ENCODE measurements at regions not wholly inside any gene's neighbourhood (a gene's known extent, or its start where the extent isn't known, plus 50 kb on each side); places are given as distances from the start of the nearest gene placed in this dataset.

DNA sequence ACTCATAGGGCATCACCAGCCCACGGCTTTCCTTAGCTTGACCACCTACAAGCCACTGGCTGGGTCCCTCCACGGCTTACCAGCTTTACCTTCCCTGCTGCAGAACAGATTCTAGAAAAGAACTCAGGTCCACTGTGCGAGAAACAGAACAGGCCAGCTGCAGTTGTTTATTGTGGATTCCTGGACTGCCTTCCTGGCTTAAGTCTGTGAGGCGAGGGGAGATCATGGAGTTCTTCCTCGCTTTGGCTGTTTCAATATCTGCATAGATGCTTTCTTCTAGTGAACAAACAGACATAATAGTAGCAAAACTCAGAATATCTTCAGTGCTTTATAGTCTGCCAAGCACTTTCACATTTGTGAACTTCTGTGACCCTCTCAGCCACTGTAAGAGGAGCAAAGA lies 162.9 kb upstream of the HABP2 start:
- DNase-seq, result no peak
- intact Hi-C loops (cut with micrococcal nuclease), result loop anchor here (10.0 kb wide), 3 partner anchors 265 to 825 kb away; no protein-coding TSS in a partner anchor
- TF ChIP-seq, protein P1, sequence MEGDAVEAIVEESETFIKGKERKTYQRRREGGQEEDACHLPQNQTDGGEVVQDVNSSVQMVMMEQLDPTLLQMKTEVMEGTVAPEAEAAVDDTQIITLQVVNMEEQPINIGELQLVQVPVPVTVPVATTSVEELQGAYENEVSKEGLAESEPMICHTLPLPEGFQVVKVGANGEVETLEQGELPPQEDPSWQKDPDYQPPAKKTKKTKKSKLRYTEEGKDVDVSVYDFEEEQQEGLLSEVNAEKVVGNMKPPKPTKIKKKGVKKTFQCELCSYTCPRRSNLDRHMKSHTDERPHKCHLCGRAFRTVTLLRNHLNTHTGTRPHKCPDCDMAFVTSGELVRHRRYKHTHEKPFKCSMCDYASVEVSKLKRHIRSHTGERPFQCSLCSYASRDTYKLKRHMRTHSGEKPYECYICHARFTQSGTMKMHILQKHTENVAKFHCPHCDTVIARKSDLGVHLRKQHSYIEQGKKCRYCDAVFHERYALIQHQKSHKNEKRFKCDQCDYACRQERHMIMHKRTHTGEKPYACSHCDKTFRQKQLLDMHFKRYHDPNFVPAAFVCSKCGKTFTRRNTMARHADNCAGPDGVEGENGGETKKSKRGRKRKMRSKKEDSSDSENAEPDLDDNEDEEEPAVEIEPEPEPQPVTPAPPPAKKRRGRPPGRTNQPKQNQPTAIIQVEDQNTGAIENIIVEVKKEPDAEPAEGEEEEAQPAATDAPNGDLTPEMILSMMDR (IDR thresholded peaks at IDR 0.05; ENCODE audit: borderline replicate concordance), result no peak
- H3K27me3 ChIP-seq (ENCODE audit: low read depth), result peaks cover 41% of the 10 kb centered on the region
- peaks cover 6% of the 10 kb centered on the region for H3K4me1 ChIP-seq
- no peak overlapping the region for H3K27ac ChIP-seq (replicated peaks)
- no peaks in the 10 kb centered on the region for H3K36me3 ChIP-seq
- no peak overlapping the region for H3K4me3 ChIP-seq
- H3K9me3 ChIP-seq (replicated peaks), result no peaks in the 10 kb centered on the region

DNA sequence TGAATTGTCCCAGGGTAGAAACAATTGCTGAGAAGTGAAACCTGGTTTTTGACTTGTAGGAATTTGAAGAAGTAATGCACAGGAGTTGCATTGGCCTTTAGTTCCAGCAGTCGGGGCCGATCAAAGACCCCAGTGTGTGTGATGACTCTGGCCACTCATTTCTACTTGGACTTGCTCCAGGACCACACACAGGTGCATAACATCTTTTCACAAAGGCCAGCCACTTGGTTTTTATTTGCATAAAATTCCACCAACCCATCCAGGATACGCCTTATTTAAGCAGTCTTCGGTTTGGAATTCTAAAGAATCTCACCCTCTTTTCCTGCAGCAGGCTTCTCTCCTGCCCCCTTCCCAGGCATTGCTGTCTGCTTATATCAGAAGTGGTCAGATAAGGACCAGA lies 162.0 kb upstream of the HABP2 start:
- H3K4me1 ChIP-seq, result no peaks in the 10 kb centered on the region
- H3K9me3 ChIP-seq (replicated peaks), result no peaks in the 10 kb centered on the region
- H3K27ac ChIP-seq (replicated peaks), result no peak overlapping the region
- TF ChIP-seq, protein P1 (IDR thresholded peaks at IDR 0.05; ENCODE audit: borderline replicate concordance), result no peak
- peaks cover 41% of the 10 kb centered on the region for H3K27me3 ChIP-seq (ENCODE audit: low read depth)
- intact Hi-C loops (cut with micrococcal nuclease), result no loop called here
- H3K4me3 ChIP-seq, result no peak overlapping the region
- DNase-seq, result no peak
- no peaks in the 10 kb centered on the region for H3K36me3 ChIP-seq

DNA sequence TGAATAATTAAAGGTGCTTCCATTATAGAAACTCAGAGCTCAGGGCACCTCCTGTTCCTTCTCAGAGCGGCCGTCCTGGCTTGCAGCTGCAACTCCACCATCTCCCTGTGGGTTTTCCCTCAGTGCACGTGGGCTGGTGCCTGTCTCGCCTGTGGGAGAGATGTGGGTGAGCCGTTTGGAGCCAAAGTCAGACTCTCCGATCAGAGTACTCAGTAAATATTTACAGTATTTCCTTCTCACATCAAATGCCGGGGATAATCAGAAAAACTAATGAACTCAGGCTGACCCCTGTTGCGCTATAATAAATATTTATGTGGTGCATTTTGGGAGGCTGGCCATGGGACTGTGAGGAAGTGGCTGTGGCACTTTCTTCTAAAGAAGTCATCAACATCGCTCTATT lies 155.8 kb upstream of the HABP2 start:
- TF ChIP-seq, protein P1 (IDR thresholded peaks at IDR 0.05; ENCODE audit: borderline replicate concordance), result no peak
- H3K4me3 ChIP-seq, result no peak overlapping the region
- no peak overlapping the region for H3K27ac ChIP-seq (replicated peaks)
- H3K4me1 ChIP-seq, result no peaks in the 10 kb centered on the region
- intact Hi-C loops (cut with micrococcal nuclease), result no loop called here
- no peak for DNase-seq
- peaks cover 21% of the 10 kb centered on the region for H3K27me3 ChIP-seq (ENCODE audit: low read depth)
- no peaks in the 10 kb centered on the region for H3K36me3 ChIP-seq
- peaks cover 7% of the 10 kb centered on the region for H3K9me3 ChIP-seq (replicated peaks)

DNA sequence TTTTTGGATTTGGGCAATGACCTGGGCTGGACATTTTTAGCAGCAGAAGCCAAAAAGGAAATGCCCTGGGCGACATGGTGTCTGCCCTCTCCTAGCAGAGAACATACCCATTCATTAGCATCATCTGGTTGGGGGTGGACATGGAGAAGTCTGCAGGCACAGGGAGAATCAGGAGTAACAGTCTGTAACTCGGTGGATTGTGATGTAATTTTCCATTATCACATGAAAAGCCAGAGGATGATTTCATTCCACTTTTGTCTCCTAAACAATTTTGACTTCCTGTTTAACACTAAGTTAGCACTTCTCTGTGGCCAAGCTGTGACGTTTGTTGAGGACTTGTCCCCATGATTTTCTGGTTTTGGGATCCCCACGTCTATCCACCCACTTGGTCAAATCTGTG lies 153.8 kb upstream of the HABP2 start:
- H3K27ac ChIP-seq (replicated peaks), result no peak overlapping the region
- no peaks in the 10 kb centered on the region for H3K4me1 ChIP-seq
- intact Hi-C loops (cut with micrococcal nuclease), result no loop called here
- DNase-seq, result no peak
- H3K36me3 ChIP-seq, result no peaks in the 10 kb centered on the region
- peaks cover 7% of the 10 kb centered on the region for H3K9me3 ChIP-seq (replicated peaks)
- TF ChIP-seq, protein P1 (IDR thresholded peaks at IDR 0.05; ENCODE audit: borderline replicate concordance), result no peak
- no peak overlapping the region for H3K4me3 ChIP-seq
- peaks cover 22% of the 10 kb centered on the region for H3K27me3 ChIP-seq (ENCODE audit: low read depth)

DNA sequence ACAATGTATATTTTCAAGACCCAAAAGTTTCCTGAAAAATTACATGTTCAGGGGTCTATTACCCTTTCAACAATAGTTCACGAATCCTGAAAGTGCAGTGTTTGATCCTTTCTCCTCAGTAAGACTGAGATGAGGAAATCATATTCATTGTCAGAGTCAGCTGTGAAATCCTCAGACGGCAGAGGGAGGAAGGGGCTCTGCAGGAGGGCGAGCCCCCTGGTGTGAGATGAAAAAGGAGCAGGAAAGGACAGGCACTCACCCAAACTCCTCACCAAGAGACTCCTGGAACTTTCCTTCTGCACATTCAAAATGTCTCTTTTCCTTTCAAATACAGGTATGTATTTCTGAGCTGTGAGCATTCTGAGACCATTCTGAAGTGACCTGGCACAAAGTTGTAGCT lies 150.3 kb upstream of the HABP2 start:
- Histone ChIP-seq H3K4me3 (no peak overlapping the region), H3K4me1 (no peaks in the 10 kb centered on the region), H3K27me3 (ENCODE audit: low read depth) (peaks cover 36% of the 10 kb centered on the region), H3K9me3 (replicated peaks) (peaks cover 7% of the 10 kb centered on the region), H3K27ac (replicated peaks) (no peak overlapping the region), H3K36me3 (no peaks in the 10 kb centered on the region)
- intact Hi-C loops (cut with micrococcal nuclease), result no loop called here
- TF ChIP-seq, protein P1 (IDR thresholded peaks at IDR 0.05; ENCODE audit: borderline replicate concordance), result no peak
- DNase-seq, result no peak

DNA sequence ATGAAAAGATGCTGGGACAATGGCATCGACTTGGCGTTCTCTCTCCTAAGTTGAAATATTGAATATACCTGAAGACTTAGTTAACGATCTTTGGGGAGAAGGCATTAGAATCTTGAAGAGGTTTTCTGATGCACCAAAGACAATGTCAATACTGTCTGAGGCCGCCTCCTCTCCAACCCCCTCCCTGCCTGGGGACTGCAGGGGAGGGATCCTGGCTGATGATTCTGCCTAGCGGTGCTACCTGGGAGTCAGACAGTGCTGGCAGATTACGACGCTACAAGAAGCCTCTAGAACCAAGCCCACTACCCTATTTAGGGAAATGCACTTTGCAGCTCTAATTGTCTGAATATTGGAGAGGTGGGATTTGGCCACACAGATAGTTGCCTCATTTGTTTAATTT lies 145.6 kb upstream of the HABP2 start:
- TF ChIP-seq, protein P1 (IDR thresholded peaks at IDR 0.05; ENCODE audit: borderline replicate concordance), result no peak
- Histone ChIP-seq H3K9me3 (replicated peaks) (no peaks in the 10 kb centered on the region), H3K36me3 (no peaks in the 10 kb centered on the region), H3K27me3 (ENCODE audit: low read depth) (peaks cover 68% of the 10 kb centered on the region), H3K27ac (replicated peaks) (no peak overlapping the region), H3K4me3 (no peak overlapping the region), H3K4me1 (no peaks in the 10 kb centered on the region)
- DNase-seq, result no peak
- intact Hi-C loops (cut with micrococcal nuclease), result no loop called here

Measured in left ventricle myocardium inferior (tissue), 1 donor.